ENCODE measurements at regions not wholly inside any gene's neighbourhood (a gene's known extent, or its start where the extent isn't known, plus 50 kb on each side); places are given as distances from the start of the nearest gene placed in this dataset.

DNA sequence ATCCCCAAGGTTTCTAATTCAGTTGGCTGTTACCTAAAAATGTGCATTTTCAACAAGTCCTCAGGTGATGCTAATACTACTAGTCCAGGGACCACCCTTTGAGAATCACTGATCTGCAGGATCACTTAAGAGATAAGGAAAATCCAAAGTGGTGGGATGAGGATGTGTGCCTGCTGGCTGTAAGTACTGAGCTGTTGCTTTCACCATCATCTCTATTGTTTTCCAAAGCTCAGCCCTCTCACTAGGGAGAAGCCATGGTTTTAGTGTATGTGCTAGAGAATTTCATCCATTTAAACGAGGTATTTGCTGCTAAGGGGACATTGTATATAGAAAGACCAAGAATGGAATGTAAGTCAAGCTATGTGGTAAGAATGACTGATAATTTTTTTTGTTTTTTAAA is 202.3 kb downstream of the KIF21A start:
- no peak for DNase-seq

GRCh38 chr12:39239490-39240486 is 203.1 kb downstream of the KIF21A start:
- no peak for DNase-seq

DNA sequence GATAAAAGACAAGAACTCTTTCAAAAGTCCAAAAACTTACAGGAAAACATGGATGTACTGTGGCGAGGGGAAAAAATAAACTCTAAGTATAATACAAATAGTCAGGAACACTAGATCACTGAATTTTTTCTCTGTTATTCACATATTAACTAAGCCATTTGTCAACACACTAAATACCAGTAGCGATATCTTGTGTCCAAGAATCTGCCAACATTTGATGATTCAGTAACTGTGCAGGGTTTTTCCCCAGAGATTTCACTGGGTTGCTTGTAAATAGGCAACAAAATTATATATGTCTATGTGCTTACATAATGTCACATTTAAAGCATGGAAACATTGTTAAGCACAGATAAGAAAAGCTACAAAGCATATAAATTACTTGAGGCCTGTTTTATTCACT is 205.9 kb downstream of the KIF21A start:
- no peak for DNase-seq

GRCh38 chr12:39235990-39236767 is 206.7 kb downstream of the KIF21A start:
- DNase-seq, result no peak

DNA sequence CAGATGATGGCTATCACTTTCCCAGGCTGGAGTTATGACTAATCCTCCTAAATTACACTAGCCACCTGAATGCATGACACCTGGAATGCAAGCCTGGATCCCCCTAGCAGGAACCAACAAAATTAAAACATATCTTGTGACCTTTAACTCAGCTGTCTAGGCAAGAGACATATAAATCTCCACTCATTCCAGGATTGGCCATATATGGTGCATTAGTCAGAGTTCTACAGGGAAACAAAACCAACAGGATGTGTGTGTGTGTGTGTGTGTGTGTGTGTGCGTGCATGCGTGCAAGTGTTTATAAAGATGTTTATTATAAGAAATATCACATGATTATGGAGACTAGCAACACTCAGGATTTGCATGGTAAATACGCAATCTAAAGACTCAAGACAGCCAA is 212.8 kb downstream of the KIF21A start:
- no peak for DNase-seq

- no peak for DNase-seq
Measured at GRCh38 chr12:39227218-39227617, 215.7 kb downstream of the KIF21A start.

DNA sequence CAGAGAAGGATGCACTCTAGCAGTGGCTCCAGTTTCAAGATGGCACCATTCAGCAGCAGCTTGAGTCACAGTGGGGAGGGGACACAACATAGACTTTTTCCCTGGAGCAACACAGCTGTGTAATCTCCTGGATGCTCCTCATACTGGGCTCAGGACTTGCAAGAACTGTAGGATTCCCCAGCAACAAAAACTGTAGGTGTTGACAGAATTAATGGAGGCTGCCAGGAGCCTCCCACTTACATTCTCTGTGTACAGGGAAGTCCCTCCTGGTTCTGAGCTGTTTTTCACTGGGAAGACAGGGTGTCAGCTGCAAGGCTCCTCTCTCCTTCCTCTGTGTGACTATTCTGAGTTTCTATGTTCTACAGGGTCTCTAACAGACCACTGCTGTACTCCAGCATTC is 217.9 kb downstream of the KIF21A start:
- no peak for DNase-seq

DNA sequence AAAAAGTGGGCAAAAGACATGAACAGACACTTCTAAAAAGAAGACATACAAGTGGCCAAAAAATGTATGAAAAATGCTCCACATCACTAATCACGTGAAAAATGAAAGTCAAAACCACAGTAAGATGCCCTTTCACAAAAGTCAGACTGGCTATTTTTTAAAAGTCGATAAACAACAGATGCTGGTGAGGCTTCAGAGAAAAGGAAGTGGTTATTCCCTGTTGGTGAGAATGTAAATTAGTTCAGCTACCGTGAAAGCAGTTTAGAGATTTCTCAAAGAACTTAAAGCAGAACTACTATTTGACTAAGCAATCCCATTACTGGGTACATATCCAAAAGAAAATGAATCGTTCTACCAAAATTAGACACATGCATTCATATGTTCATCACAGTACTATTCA is 237.0 kb downstream of the KIF21A start:
- DNase-seq, result no peak

- DNase-seq, result no peak
Measured at GRCh38 chr12:39199351-39199750, 243.6 kb downstream of the KIF21A start.

- no peak for DNase-seq
Measured at GRCh38 chr12:39188689-39189088, 254.2 kb downstream of the KIF21A start.

DNA sequence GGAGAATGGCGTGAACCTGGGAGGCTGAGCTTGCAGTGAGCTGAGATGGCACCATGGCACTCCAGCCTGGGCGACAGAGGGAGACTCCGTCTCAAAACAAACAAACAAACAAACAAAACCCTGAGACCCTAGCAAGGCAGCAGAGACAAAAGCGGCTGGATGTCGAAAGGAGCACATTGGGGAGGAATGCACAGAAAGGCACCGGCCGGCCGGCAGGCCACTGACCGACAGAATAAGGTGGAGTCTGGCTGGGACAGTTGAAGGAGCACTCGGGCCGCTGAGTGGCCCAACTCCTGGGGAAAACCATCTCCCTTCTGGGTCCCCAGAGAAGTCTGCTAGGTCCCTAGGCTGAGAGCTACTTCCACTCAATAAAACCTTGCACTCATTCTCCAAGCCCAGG is 256.2 kb downstream of the KIF21A start:
- DNase-seq, result no peak

- no peak for DNase-seq
Measured at GRCh38 chr12:39178837-39179236, 264.1 kb downstream of the KIF21A start.

DNA sequence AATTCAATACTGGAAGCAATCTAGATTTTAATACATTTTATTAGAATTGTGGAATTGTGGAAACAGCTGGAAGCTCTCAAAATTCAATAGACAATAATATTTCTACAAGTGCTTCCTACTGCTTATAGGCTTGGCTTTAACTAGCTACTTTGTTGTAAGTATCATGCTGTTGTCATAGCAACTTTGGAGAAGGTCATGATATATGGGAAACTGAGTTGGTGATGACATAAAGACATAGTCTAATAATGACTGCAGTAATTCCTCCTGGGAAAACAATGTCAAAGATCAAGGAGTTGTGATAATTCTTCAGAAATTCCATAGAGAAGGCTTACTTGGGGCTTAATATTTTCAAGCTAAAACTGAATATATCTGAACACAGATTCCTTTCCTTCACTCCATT is 266.6 kb downstream of the KIF21A start:
- DNase-seq, result no peak

DNA sequence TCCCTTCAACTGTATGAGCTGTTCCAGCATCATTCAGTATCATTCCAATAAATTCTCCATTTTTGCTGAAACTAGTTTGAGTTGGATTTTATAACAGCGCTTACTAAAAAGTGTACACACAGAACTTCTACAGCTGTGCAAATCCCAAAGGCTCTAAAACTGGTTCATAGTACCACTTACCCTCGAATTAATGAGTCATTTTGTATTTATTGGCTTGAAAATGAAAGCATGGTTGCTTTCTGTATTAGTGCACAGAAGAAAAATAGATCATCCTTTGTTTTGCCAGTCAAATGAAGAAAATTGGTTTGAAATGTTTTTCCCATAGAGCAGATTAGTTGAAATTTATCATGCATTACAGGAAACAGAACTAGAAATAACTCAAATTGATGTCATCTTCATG is 268.3 kb upstream of the CPNE8 start:
- DNase-seq, result no peak

- no peak for DNase-seq
Measured at GRCh38 chr12:39165338-39165737, 259.9 kb upstream of the CPNE8 start.

GRCh38 chr12:39161465-39162085 is 256.2 kb upstream of the CPNE8 start:
- no peak for DNase-seq

DNA sequence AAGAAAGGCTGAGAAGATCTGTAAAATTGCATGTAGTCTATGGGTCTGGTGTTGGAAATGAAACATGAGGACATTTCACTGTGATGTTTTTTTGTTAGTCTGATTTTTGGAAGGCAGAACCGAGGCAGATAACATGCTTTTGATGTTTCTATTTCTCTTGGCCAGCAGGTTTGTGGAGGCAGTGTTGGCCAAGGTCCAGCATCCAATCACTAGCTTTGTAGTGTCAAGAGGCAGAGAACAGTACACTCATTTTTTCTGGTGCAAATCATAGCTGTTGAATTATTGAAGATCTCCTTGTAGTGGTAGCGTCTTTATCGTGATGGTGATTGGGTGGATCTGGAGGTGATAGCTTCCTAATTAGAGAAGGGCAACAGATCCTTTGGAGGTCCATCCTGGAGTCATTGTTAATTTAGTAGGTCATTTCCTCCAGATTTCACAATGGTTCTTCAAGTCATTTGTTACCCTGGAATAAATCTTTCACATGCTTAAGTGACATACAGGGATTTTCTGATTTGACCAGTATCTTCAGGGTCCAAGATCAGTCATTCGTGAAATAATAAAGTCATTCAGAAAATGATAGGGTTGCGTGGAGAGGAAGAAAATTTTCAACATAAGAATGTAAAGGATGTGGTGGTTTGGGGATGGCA is 252.4 kb upstream of the CPNE8 start:
- no peak for DNase-seq

GRCh38 chr12:39145175-39145999 is 240.0 kb upstream of the CPNE8 start:
- DNase-seq, result no peak

DNA sequence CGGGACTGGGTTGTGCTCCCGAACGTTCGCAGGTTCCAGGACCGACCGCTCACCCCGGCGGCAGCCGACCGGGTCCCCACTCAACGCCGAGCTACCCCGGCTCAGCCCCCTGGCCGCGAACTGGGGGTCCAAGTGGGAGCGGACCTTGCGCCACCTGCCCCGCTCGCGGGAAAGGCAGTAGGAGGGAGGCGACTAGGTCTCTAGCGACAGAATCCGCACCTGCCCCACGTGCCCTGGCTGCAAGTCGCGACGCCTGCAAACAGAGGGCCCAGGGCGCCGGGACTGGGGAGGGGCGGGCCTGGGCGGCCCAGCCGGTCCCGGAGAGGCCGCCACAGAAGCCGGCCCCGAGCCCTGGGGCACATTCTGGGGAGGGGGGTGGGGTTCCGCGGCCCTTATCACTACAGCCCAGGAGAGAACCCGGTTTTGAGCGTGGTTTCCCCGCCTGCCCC is 239.2 kb upstream of the CPNE8 start:
- no peak for DNase-seq

DNA sequence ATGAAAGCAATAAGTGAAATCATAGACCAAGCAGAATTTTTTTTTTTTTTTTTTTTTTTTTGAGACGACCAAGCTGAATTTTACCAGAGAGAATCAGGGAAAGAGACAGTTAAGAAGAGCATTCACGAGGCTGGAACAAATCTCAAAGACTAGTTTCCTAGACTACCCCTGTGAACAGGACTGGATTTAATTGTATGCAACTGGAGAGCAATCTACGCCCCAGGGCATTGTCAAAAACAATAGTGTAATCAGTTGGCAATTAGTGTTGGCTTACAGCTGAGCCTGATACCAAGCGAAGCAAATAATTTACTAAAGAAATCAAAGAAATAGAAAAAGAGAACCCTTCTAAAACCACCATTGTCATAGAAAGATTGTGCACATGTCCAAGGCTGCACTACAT is 232.9 kb upstream of the CPNE8 start:
- DNase-seq, result no peak

DNA sequence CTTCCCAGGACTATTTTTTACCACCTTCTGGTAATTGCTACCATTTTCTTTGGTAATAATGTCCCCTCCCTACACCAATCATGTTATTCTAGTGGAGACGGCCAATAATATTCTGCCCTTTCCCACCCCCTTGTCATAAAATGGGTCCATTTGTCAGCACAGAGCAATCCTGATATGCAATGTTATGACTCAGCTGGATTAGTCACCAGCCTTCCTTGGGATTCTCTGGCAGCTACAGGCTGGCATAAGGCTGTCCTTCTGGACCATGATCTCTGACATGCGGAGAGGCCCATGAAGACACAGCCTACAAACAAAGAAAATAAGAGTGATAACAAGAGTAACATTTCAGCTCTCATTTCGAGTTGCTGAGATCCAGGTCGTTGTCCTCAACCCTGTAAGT is 222.0 kb upstream of the CPNE8 start:
- DNase-seq, result no peak

- no peak for DNase-seq
Measured at GRCh38 chr12:39125566-39125965, 220.2 kb upstream of the CPNE8 start.
